ENCODE measurements at regions not wholly inside any gene's neighbourhood (a gene's known extent, or its start where the extent isn't known, plus 50 kb on each side); places are given as distances from the start of the nearest gene placed in this dataset.

GRCh38 chr6:12528136-12528535 is 188.4 kb upstream of the PHACTR1 start:
- TF ChIP-seq, protein P1, sequence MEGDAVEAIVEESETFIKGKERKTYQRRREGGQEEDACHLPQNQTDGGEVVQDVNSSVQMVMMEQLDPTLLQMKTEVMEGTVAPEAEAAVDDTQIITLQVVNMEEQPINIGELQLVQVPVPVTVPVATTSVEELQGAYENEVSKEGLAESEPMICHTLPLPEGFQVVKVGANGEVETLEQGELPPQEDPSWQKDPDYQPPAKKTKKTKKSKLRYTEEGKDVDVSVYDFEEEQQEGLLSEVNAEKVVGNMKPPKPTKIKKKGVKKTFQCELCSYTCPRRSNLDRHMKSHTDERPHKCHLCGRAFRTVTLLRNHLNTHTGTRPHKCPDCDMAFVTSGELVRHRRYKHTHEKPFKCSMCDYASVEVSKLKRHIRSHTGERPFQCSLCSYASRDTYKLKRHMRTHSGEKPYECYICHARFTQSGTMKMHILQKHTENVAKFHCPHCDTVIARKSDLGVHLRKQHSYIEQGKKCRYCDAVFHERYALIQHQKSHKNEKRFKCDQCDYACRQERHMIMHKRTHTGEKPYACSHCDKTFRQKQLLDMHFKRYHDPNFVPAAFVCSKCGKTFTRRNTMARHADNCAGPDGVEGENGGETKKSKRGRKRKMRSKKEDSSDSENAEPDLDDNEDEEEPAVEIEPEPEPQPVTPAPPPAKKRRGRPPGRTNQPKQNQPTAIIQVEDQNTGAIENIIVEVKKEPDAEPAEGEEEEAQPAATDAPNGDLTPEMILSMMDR (IDR thresholded peaks at IDR 0.05), result no peak
- TF ChIP-seq EP300 (IDR thresholded peaks at IDR 0.05) (no peak), POLR2A (IDR thresholded peaks at IDR 0.05) (no peak), POLR2AphosphoS5 (IDR thresholded peaks at IDR 0.05) (no peak)

Measured in suprapubic skin (tissue), 4 donors.